Prostate gland (tissue), 2 donors: ENCODE measurements at regions not wholly inside any gene's neighbourhood (a gene's known extent, or its start where the extent isn't known, plus 50 kb on each side); places are given as distances from the start of the nearest gene placed in this dataset.

Experiments
- DNase-seq: peaks from one replicate; pipeline ENCODE4 v3.0.0-alpha.2; 2019; ENCODE audit warnings: low spot score
- H3K27ac ChIP-seq, 2 donors: fragments of 200-600 bp; sonication (generic); 2 replicates each; pipeline ENCODE4 v1.5.1; 2017 to 2019
- H3K27me3 ChIP-seq: fragments of 200-600 bp; sonication (generic); replicated peaks from 2 replicates; pipeline ENCODE4 v1.5.1; 2019; ENCODE audit not compliant: insufficient read depth
- H3K36me3 ChIP-seq, 2 donors: fragments of 200-600 bp; sonication (generic); 1 replicate in 1 of 2; 2 replicates in 1 of 2; pipeline versions ENCODE4 v1.5.1 to v1.8.1; 2017 to 2019
- H3K4me1 ChIP-seq: fragments of 200-600 bp; sonication (generic); replicated peaks from 2 replicates; pipeline ENCODE4 v1.5.1; 2019
- H3K4me3 ChIP-seq, 2 donors: fragments of 200-600 bp; sonication (generic); 2 replicates each; pipeline ENCODE4 v1.5.1; 2017 to 2019
- H3K9me3 ChIP-seq: fragments of 200-600 bp; sonication (generic); 2 replicates; pipeline ENCODE4 v1.5.1; 2017
- CTCF ChIP-seq, 4 experiments: fragments of 200-600 bp in 2 of 4; fragments of 450-650 bp in 2 of 4; sonication (generic) in 2 of 4; IDR thresholded peaks; 1 replicate in 3 of 4; 2 replicates in 1 of 4; pipeline ENCODE4 v1.5.1; 2016 to 2019; ENCODE audit warnings: antibody characterized with exemption in 4 of 4, mild to moderate bottlenecking in 2 of 4, moderate library complexity in 2 of 4
- POLR2A ChIP-seq: fragments of 450-650 bp; IDR thresholded peaks from one replicate; pipeline ENCODE4 v1.6.1; 2016; ENCODE audit warnings: antibody characterized with exemption, mild to moderate bottlenecking
- POLR2AphosphoS5 ChIP-seq: sonication (generic); formaldehyde crosslinking; IDR thresholded peaks from one replicate; pipeline ENCODE4 v1.6.1; 2017; ENCODE audit warnings: antibody characterized with exemption
- WGBS: methylation state at CpG from one replicate; pipeline ENCODE4 v1.1.5; 2018; 5-methylcytosine and 5-hydroxymethylcytosine counted together
- intact Hi-C: fragments of 100-400 bp; cut with DNase I; formaldehyde crosslinking; loops from one replicate; pipeline ENCODE4 v1.14.2; 2022

GRCh38 chr6:22952097-22952496 is 382.7 kb downstream of the HDGFL1 start:
- DNase-seq = no peak
- Histone ChIP-seq H3K27me3 (no peaks in the 10 kb centered on the region), H3K4me3 (no peak overlapping the region), H3K4me1 (peaks cover 4% of the 10 kb centered on the region), H3K27ac (no peak overlapping the region), H3K36me3 (no peaks in the 10 kb centered on the region), H3K9me3 (no peaks in the 10 kb centered on the region)
- intact Hi-C loops = loop anchor here (10.0 kb wide), 1 partner anchor 77 kb away; no protein-coding TSS in a partner anchor
- TF ChIP-seq POLR2A = no peak
- TF ChIP-seq CTCF (IDR thresholded peaks at IDR 0.05) = no peak
- TF ChIP-seq POLR2AphosphoS5 = no peak
- 67% methylated on average over 4 of the region's 4 CpGs for WGBS

GRCh38 chr6:22954749-22955385 is 385.5 kb downstream of the HDGFL1 start:
- Histone ChIP-seq H3K4me3 (no peak overlapping the region), H3K4me1 (peaks cover 4% of the 10 kb centered on the region), H3K9me3 (no peaks in the 10 kb centered on the region), H3K27me3 (no peaks in the 10 kb centered on the region), H3K36me3 (no peaks in the 10 kb centered on the region), H3K27ac (no peak overlapping the region)
- no peak for DNase-seq
- TF ChIP-seq POLR2A = no peak
- intact Hi-C loops = loop anchor here (10.0 kb wide), 1 partner anchor 80 kb away; no protein-coding TSS in a partner anchor
- 24% methylated on average over 5 of the region's 5 CpGs for WGBS

- no peak overlapping the region for H3K27ac ChIP-seq
Measured at GRCh38 chr6:22956029-22956681, 386.8 kb downstream of the HDGFL1 start.

GRCh38 chr6:22958677-22959076 is 389.3 kb downstream of the HDGFL1 start:
- peaks cover 4% of the 10 kb centered on the region for H3K4me1 ChIP-seq
- WGBS = 96% methylated on average over 1 of the region's 1 CpG
- H3K36me3 ChIP-seq = no peaks in the 10 kb centered on the region
- no peaks in the 10 kb centered on the region for H3K9me3 ChIP-seq
- intact Hi-C loops = loop anchor here (10.0 kb wide), 1 partner anchor 84 kb away; no protein-coding TSS in a partner anchor
- no peak for DNase-seq
- no peak overlapping the region for H3K27ac ChIP-seq
- no peak for TF ChIP-seq CTCF (IDR thresholded peaks at IDR 0.05)
- no peak for TF ChIP-seq POLR2A
- TF ChIP-seq POLR2AphosphoS5 = no peak
- no peak overlapping the region for H3K4me3 ChIP-seq
- H3K27me3 ChIP-seq = no peaks in the 10 kb centered on the region

More at GRCh38 chr6:22956029-22956681, 386.8 kb downstream of the HDGFL1 start:
- no peaks in the 10 kb centered on the region for H3K9me3 ChIP-seq
- WGBS = 13% methylated on average over 6 of the region's 6 CpGs
- peak; percentile 46 for DNase-seq
- H3K27me3 ChIP-seq = no peaks in the 10 kb centered on the region
- H3K4me3 ChIP-seq = no peak overlapping the region
- intact Hi-C loops = loop anchor here (10.0 kb wide), 1 partner anchor 81 kb away; no protein-coding TSS in a partner anchor
- H3K36me3 ChIP-seq = no peaks in the 10 kb centered on the region
- TF ChIP-seq POLR2A (no peak), CTCF (IDR thresholded peaks at IDR 0.05) (no peak), POLR2AphosphoS5 (peak; percentile 62)
- H3K4me1 ChIP-seq = peaks cover 4% of the 10 kb centered on the region

- Histone ChIP-seq H3K36me3 (no peaks in the 10 kb centered on the region), H3K4me3 (no peak overlapping the region), H3K27ac (no peak overlapping the region), H3K27me3 (no peaks in the 10 kb centered on the region), H3K9me3 (no peaks in the 10 kb centered on the region), H3K4me1 (peaks cover 4% of the 10 kb centered on the region)
- DNase-seq = no peak
- TF ChIP-seq POLR2A (no peak), POLR2AphosphoS5 (no peak), CTCF (IDR thresholded peaks at IDR 0.05) (no peak)
- intact Hi-C loops = loop anchor here (10.0 kb wide), 1 partner anchor 85 kb away; no protein-coding TSS in a partner anchor
- 13% methylated on average over 2 of the region's 2 CpGs for WGBS
Measured at GRCh38 chr6:22959571-22959970, 390.2 kb downstream of the HDGFL1 start.
